Ascending aorta (tissue), 2 donors: ENCODE measurements at regions not wholly inside any gene's neighbourhood (a gene's known extent, or its start where the extent isn't known, plus 50 kb on each side); places are given as distances from the start of the nearest gene placed in this dataset.
"Not testable (repeated sequence)": the region's sequence is repeated elsewhere in the genome, so short reads cannot be mapped to it uniquely, and the experiment has no call there.

ENCODE experiments used
- DNase-seq, 2 donors: peaks; one replicate each; pipeline ENCODE4 v3.0.0-alpha.2; 2019; ENCODE audit warnings: low spot score in 2 of 2
- H3K27ac ChIP-seq, 2 donors: fragments of 200-600 bp; sonication (generic); one replicate each; pipeline ENCODE4 v1.5.1; 2016 to 2017; ENCODE audit warnings: mild to moderate bottlenecking in 1 of 2
- H3K27me3 ChIP-seq: fragments of 200-600 bp; sonication (generic); one replicate; pipeline ENCODE4 v1.5.1; 2017
- H3K36me3 ChIP-seq, 2 donors: fragments of 200-600 bp; sonication (generic); one replicate each; pipeline ENCODE4 v1.5.1; 2016
- H3K4me1 ChIP-seq, 2 donors: fragments of 200-600 bp; sonication (generic); one replicate each; pipeline ENCODE4 v1.5.1; 2016 to 2017; ENCODE audit warnings: mild to moderate bottlenecking in 1 of 2
- H3K4me3 ChIP-seq, 2 donors: fragments of 200-600 bp; sonication (generic); one replicate each; pipeline ENCODE4 v1.5.1; 2016 to 2017; ENCODE audit warnings: mild to moderate bottlenecking in 1 of 2
- H3K9me3 ChIP-seq, 2 donors: fragments of 200-600 bp; sonication (generic); one replicate each; pipeline ENCODE4 v1.5.1; 2016
- CTCF ChIP-seq, 3 experiments: fragments of 200-600 bp in 2 of 3; fragments of 450-650 bp in 1 of 3; sonication (generic) in 2 of 3; IDR thresholded peaks; one replicate each; pipeline ENCODE4 v1.5.1; 2016 to 2019; ENCODE audit warnings: antibody characterized with exemption in 3 of 3, mild to moderate bottlenecking in 1 of 3, moderate library complexity in 1 of 3
- intact Hi-C: fragments of 100-400 bp; cut with DNase I; formaldehyde crosslinking; loops from one replicate; pipeline ENCODE4 v1.15.1; 2023

GRCh38 chr10:81426722-81427121, 448.3 kb upstream of the NRG3 start:
- no peak overlapping the region for H3K4me3 ChIP-seq
- intact Hi-C loops, result no loop called here
- no peaks in the 10 kb centered on the region for H3K36me3 ChIP-seq
- H3K9me3 ChIP-seq, result no peaks in the 10 kb centered on the region
- H3K27ac ChIP-seq, result no peak overlapping the region
- TF ChIP-seq CTCF (IDR thresholded peaks at IDR 0.05), result no peak
- DNase-seq, result no peak
- H3K4me1 ChIP-seq, result no peaks in the 10 kb centered on the region
- no peaks in the 10 kb centered on the region for H3K27me3 ChIP-seq

GRCh38 chr10:81428456-81429134, 446.4 kb upstream of the NRG3 start:
- H3K36me3 ChIP-seq, result no peaks in the 10 kb centered on the region
- no peak for DNase-seq
- H3K27ac ChIP-seq, result no peak overlapping the region
- no peaks in the 10 kb centered on the region for H3K4me1 ChIP-seq
- intact Hi-C loops, result no loop called here
- H3K9me3 ChIP-seq, result no peaks in the 10 kb centered on the region
- no peak overlapping the region for H3K4me3 ChIP-seq
- no peaks in the 10 kb centered on the region for H3K27me3 ChIP-seq
- TF ChIP-seq CTCF (IDR thresholded peaks at IDR 0.05), result no peak

- intact Hi-C loops, result no loop called here
- no peaks in the 10 kb centered on the region for H3K9me3 ChIP-seq
- TF ChIP-seq CTCF (IDR thresholded peaks at IDR 0.05), result no peak
- H3K4me1 ChIP-seq, result no peaks in the 10 kb centered on the region
- no peak overlapping the region for H3K27ac ChIP-seq
- no peaks in the 10 kb centered on the region for H3K27me3 ChIP-seq
- no peak overlapping the region for H3K4me3 ChIP-seq
- no peaks in the 10 kb centered on the region for H3K36me3 ChIP-seq
- DNase-seq, result no peak
These were observed 435.5 kb upstream of the NRG3 start for GRCh38 chr10:81439445-81439844.

- H3K27me3 ChIP-seq, H3K27ac ChIP-seq, H3K9me3 ChIP-seq, H3K4me1 ChIP-seq, H3K36me3 ChIP-seq, DNase-seq, intact Hi-C loops, H3K4me3 ChIP-seq: not testable (repeated sequence)
These were observed 433.4 kb upstream of the NRG3 start for GRCh38 chr10:81441624-81442023.

- Histone ChIP-seq H3K27me3 (no peaks in the 10 kb centered on the region), H3K27ac (no peak overlapping the region), H3K36me3 (no peaks in the 10 kb centered on the region), H3K4me3 (no peak overlapping the region), H3K9me3 (no peaks in the 10 kb centered on the region), H3K4me1 (no peaks in the 10 kb centered on the region)
- DNase-seq, result no peak
- intact Hi-C loops, result no loop called here
- no peak for TF ChIP-seq CTCF (IDR thresholded peaks at IDR 0.05)
These were observed 430.6 kb upstream of the NRG3 start for GRCh38 chr10:81444242-81444929.

GRCh38 chr10:81450651-81451050, 424.3 kb upstream of the NRG3 start:
- intact Hi-C loops, result no loop called here
- no peak for TF ChIP-seq CTCF (IDR thresholded peaks at IDR 0.05)
- Histone ChIP-seq H3K4me3 (no peak overlapping the region), H3K36me3 (no peaks in the 10 kb centered on the region), H3K27me3 (no peaks in the 10 kb centered on the region), H3K27ac (no peak overlapping the region), H3K9me3 (no peaks in the 10 kb centered on the region), H3K4me1 (no peaks in the 10 kb centered on the region)
- no peak for DNase-seq
